ENCODE measurements at regions not wholly inside any gene's neighbourhood (a gene's known extent, or its start where the extent isn't known, plus 50 kb on each side); places are given as distances from the start of the nearest gene placed in this dataset.

GRCh38 chr4:152161676-152162330, 374.1 kb downstream of the FBXW7 start:
- DNase-seq (ENCODE audit: low read depth in 2 of 2), result peak; percentile 67 to 68

DNA sequence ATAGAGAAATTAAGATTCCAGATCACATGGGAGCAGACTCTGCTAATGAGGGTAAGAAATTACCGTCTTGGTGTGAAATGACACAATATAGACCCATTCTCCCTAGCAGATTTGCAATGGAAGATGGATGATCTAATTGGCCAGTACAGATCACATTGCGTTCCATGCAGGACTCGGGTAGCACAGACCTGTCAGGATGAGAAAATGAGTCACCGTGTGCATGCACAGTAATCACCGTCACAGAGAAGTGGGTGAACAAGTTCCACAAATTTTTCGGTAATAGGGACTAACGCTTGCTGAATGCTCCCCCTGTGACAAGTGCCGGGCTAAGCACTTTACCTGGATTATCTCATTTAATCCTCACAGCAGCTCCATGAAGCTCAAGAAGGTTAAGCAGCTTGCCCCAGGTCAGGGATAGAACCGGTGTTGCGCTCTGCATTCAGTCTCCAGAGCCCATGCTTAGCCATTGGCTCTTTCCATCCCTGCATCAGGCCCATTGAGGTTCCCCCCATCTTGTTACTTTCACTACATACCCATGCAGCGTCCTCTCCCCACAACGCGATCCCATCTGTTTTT, 375.6 kb downstream of the FBXW7 start:
- no peak for DNase-seq (ENCODE audit: low read depth in 2 of 2)

GRCh38 chr4:152159773-152160172, 376.1 kb downstream of the FBXW7 start:
- DNase-seq (ENCODE audit: low read depth in 2 of 2), result no peak

DNA sequence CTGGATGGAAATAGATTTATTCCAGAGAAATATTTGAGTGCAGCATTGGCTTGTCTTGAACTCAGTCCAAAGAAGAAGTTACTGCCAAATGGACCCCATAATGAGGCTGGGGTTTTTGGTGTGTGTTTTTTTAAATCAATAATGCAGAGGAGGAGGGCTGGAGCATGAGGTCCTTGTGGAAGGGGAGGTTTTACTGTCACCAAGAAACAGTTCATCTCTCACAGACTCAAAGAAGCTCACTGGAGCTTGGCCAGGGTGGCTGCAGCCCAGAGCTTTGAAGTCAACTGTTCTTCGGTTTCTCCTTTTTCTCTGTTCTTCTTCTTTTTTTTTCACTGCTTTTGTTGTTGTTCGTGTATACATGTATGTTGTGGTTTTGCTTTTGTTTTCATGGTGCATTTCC, 377.7 kb downstream of the FBXW7 start:
- no peak for DNase-seq (ENCODE audit: low read depth in 2 of 2)

DNA sequence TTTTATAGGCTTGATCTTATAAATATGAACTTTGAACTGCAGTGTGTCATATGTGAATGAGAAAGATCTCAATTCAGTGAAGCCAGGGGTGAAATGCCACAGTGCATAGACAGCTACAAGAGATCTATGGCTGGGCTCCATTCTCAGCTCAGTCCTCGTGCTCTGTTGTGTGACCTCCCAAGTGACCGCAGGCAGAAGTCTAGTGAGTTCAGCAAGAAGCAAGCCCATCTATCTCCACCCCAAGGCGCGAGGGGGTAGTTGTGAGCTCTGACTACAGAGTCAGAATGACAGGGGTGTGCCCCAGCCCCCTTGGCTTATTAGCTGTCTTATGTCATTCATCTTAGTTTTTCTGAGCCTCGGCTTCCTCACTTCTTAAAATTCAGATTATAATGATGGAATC, 378.3 kb downstream of the FBXW7 start:
- DNase-seq (ENCODE audit: low read depth in 2 of 2), result no peak

GRCh38 chr4:152156442-152156841, 379.4 kb downstream of the FBXW7 start:
- DNase-seq (ENCODE audit: low read depth in 2 of 2), result no peak

GRCh38 chr4:152155070-152155469, 380.8 kb downstream of the FBXW7 start:
- DNase-seq (ENCODE audit: low read depth in 2 of 2), result no peak

- no peak for DNase-seq (ENCODE audit: low read depth in 2 of 2)
Measured at GRCh38 chr4:152154433-152154832, 381.5 kb downstream of the FBXW7 start.

DNA sequence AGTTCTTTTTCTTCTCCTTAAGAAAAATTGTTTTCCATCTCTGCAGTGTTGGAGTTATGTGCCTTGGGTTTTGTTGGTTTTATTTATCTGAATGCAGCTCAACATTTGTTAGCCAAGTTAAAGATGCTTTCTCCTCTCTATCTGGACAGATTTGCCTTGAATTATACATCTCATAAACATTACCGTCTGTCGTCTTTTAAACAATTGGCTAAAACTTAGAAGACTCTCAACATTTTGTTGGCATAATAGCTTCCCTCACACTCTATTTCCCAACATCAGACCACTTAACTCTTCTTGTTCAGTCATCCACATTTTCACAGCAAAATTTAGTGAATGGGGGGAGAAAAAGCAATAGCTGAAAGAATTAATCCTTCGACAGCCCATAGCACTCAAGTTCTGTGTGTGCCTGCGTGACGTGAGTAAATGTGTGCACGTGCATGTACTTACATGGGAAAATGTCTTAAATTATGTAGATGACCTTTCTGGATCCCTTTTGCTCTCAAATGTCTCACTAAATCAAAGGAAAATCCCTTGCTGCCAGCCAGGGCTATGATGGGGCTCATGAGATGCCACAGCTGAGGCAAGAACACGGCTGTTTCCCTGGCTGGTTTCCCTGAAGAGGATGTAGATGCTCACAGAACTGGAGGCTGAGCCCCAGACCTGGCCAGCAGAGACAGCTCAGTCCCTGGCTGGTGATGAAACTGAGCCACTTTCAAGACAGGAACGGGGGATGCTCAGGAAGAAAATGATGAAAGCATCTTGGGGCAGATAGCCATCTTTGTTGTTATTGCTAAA, 382.2 kb downstream of the FBXW7 start:
- no peak for DNase-seq (ENCODE audit: low read depth in 2 of 2)

- no peak for DNase-seq (ENCODE audit: low read depth in 2 of 2)
Measured at GRCh38 chr4:152150214-152150613, 385.7 kb downstream of the FBXW7 start.

DNA sequence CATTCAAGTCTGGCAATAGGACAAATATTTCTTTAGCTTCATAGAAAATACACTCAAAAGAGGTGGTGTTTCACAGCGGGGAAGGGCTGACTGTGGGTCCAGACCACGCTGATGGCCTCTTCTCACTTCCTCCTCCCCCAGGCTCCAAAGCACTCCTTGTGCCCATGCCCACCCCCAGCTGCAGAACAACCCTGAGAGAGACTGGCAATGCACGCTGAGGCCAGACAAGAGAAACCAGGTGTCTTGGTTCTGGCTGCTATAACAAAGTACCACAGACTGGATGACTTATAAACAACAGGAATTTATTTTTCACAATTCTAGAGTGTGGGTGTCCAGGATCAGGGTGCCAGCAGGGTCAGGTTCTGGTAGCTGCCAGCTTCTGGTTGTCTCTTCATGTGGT, 386.1 kb downstream of the FBXW7 start:
- DNase-seq (ENCODE audit: low read depth in 2 of 2), result no peak

GRCh38 chr4:152148057-152148456, 387.2 kb upstream of the GATB start:
- no peak for DNase-seq (ENCODE audit: low read depth in 2 of 2)

DNA sequence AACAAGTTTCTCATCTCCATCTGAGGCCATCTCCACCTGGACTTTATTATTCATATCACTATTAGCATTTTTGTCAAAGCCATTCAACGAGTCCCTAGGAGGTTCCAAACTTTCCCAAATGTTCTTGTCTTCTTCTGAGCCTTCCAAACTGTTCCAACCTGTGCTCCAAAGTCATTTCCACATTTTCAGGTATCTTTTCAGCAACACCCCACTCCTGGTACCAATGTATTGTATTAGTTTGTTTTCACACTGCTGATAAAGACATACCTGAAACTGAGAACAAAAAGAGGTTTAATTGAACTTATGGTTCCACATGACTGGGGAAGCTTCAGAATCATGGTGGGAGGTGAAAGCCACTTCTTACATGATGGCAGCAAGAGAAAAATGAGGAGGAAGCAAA, 385.4 kb upstream of the GATB start:
- DNase-seq (ENCODE audit: low read depth in 2 of 2), result no peak

GRCh38 chr4:152143806-152144205, 383.0 kb upstream of the GATB start:
- DNase-seq (ENCODE audit: low read depth in 2 of 2), result no peak

GRCh38 chr4:152138451-152138850, 377.6 kb upstream of the GATB start:
- DNase-seq (ENCODE audit: low read depth in 2 of 2), result no peak

GRCh38 chr4:152132776-152133175, 372.0 kb upstream of the GATB start:
- no peak for DNase-seq (ENCODE audit: low read depth in 2 of 2)

- DNase-seq (ENCODE audit: low read depth in 2 of 2), result no peak
Measured at GRCh38 chr4:152128356-152128755, 367.5 kb upstream of the GATB start.

DNA sequence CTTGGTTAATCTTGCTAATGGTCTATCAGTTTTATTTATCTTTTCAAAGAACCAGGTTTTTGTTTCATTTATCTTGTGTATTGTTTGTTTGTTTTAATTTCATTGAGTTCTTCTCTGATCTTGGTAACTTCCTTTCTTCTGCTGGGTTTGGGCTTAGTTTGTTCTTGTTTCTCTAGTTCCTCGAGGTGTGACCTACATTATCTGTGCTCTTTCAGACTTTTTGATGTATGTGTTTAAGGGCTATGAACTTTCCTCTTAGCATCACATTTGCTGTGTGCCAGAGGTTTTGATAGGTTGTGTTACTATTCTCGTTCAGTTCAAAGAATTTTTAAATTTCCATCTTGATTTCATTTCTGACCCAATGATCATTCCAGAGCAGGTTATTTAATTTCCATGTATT, 365.4 kb upstream of the GATB start:
- no peak for DNase-seq (ENCODE audit: low read depth in 2 of 2)

DNA sequence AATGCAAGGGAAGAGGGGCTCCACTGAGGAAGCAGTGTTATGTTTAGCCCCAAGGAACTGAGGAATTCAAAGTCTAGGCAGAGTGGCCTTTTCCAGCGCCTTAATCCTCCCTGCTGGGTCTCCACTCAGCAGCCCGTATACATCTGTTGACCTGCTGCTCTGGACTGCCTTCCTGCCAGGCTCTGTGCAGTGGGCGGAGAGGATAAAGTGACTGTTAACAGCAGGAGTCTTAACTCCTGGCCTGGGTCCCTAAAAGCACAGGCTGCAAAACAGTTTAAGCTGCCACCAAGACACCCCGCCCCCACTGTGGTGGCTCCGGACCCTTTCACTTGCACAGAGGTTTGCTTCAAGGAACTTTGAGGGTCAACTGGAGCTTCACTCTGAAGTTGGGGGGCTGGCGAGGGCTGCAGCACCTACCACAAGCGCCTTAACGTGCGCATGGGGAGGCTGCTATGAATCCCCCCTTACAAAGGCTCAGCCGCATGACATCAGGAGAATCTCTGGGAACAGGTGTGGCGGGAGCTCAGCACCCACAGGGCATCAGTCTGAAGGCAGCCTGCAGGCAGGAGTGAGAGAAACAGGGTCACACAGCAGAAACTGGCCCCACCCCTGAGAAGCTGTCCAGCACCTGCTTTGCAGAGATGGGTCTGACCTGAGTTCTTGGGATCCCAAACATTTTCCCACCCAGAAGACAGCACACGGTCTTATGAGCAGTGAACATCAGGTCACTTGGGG, 358.2 kb upstream of the GATB start:
- DNase-seq (ENCODE audit: low read depth in 2 of 2), result no peak

GRCh38 chr4:152117933-152118507, 357.2 kb upstream of the GATB start:
- DNase-seq (ENCODE audit: low read depth in 2 of 2), result no peak

- no peak for DNase-seq (ENCODE audit: low read depth in 2 of 2)
Measured at GRCh38 chr4:152117520-152117919, 356.7 kb upstream of the GATB start.

DNA sequence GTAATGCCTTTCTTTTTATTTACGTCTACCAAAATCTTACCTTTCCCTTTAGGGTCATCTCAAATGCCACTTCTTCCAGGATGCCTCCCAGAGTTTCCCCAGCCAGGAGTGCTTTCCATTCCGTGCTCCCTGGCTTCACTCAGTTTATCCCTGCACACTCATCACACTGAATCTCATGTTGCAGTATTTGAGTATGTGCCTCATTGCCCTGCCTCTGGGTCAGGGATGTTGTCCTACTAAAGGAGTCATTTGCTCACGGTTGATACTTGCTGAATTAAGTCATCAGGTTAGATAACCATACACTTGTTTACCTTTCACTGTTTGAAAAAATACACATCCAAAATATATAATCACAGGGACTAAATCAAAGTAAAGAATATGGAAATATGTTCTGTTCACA, 356.2 kb upstream of the GATB start:
- DNase-seq (ENCODE audit: low read depth in 2 of 2), result no peak
